ENCODE measurements at regions not wholly inside any gene's neighbourhood (a gene's known extent, or its start where the extent isn't known, plus 50 kb on each side); places are given as distances from the start of the nearest gene placed in this dataset.

DNA sequence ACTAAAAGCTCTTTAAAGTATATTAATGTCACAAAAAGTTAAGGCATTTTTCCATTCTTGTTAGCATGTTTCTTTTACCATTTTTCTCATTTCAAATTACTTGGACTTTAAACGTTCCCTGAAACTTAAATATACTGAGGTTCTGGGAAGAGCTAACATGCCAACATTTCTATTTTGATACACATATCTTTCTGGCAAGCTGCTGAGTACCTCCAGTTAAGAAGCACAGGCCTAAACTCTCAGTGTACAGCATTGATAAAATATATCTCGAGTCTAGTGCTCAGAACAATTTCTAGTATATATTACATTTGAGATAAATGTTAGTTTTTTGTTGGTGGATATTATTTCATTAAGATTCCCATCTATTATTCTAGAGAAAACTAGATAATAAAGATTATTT lies 612.9 kb upstream of the KCND2 start:
- Histone ChIP-seq H3K9me3 (ENCODE audit: insufficient read depth, low read length) (no peaks in the 10 kb centered on the region), H3K36me3 (replicated peaks; ENCODE audit: low read depth, low read length) (no peaks in the 10 kb centered on the region), H3K27ac (ENCODE audit: low read length) (no peak overlapping the region), H3K9ac (ENCODE audit: low read length) (no peak overlapping the region), H3K4me2 (ENCODE audit: low read length) (no peak overlapping the region), H4K20me1 (ENCODE audit: insufficient read depth, low read length) (no peaks in the 10 kb centered on the region), H3K4me3 (ENCODE audit: low read length) (no peak overlapping the region), H3K27me3 (ENCODE audit: low read depth, low read length) (no peaks in the 10 kb centered on the region), H3K4me1 (ENCODE audit: low read length) (no peaks in the 10 kb centered on the region), H3K79me2 (ENCODE audit: low read length) (no peaks in the 10 kb centered on the region), H2AFZ (ENCODE audit: low read depth, low read length) (no peak overlapping the region)
- TF ChIP-seq EZH2phosphoT487 (IDR thresholded peaks at IDR 0.05; ENCODE audit: low read depth): no peak
- TF ChIP-seq, protein P1, sequence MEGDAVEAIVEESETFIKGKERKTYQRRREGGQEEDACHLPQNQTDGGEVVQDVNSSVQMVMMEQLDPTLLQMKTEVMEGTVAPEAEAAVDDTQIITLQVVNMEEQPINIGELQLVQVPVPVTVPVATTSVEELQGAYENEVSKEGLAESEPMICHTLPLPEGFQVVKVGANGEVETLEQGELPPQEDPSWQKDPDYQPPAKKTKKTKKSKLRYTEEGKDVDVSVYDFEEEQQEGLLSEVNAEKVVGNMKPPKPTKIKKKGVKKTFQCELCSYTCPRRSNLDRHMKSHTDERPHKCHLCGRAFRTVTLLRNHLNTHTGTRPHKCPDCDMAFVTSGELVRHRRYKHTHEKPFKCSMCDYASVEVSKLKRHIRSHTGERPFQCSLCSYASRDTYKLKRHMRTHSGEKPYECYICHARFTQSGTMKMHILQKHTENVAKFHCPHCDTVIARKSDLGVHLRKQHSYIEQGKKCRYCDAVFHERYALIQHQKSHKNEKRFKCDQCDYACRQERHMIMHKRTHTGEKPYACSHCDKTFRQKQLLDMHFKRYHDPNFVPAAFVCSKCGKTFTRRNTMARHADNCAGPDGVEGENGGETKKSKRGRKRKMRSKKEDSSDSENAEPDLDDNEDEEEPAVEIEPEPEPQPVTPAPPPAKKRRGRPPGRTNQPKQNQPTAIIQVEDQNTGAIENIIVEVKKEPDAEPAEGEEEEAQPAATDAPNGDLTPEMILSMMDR (IDR thresholded peaks at IDR 0.05; ENCODE audit: low read depth, low read length): no peak

DNA sequence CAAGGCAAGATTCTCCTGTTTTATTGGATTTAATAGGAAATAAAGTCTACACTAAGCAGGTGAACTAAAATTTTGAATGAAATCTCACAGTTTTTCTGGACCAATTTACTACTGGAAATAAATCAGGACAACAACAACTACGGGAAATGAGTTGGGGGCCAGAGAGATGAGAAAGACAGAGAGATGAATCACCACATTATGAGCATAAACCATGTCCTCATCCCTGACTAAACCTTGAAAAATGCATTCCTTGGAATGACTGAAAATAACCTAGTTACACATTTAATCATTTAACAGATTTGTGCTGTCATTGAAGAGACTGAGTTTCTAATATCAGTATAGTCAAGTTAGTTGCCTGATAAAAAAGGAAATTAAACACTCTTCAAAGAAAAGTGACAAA lies 608.4 kb upstream of the KCND2 start:
- no peaks in the 10 kb centered on the region for H3K79me2 ChIP-seq (ENCODE audit: low read length)
- no peaks in the 10 kb centered on the region for H3K27me3 ChIP-seq (ENCODE audit: low read depth, low read length)
- TF ChIP-seq, protein P1 (IDR thresholded peaks at IDR 0.05; ENCODE audit: low read depth, low read length): no peak
- no peak for TF ChIP-seq EZH2phosphoT487 (IDR thresholded peaks at IDR 0.05; ENCODE audit: low read depth)
- H2AFZ ChIP-seq (ENCODE audit: low read depth, low read length): no peak overlapping the region
- H3K4me2 ChIP-seq (ENCODE audit: low read length): no peak overlapping the region
- H3K9me3 ChIP-seq (ENCODE audit: insufficient read depth, low read length): no peaks in the 10 kb centered on the region
- H3K4me1 ChIP-seq (ENCODE audit: low read length): no peaks in the 10 kb centered on the region
- H3K9ac ChIP-seq (ENCODE audit: low read length): no peak overlapping the region
- no peaks in the 10 kb centered on the region for H3K36me3 ChIP-seq (replicated peaks; ENCODE audit: low read depth, low read length)
- no peaks in the 10 kb centered on the region for H4K20me1 ChIP-seq (ENCODE audit: insufficient read depth, low read length)
- no peak overlapping the region for H3K4me3 ChIP-seq (ENCODE audit: low read length)
- H3K27ac ChIP-seq (ENCODE audit: low read length): no peak overlapping the region

DNA sequence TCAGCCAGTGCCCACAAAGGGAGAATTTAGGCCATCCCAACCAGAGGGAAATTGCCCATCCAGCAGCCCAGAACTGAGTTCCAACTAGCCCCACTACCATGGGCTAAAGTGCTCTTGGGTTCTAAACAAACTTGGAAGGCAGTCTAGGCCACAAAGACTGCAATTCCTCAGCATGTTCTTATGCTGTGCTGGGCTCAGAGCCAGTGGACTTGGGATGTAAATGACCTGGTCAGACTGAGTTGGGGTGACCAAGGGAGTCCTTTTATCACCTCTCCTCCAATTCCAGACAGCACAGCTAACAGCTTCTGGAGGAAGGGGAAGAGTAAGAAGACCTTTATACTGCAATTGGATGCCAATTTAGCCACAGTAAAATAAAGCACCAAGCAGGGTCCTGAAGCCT lies 607.2 kb upstream of the KCND2 start:
- Histone ChIP-seq H3K79me2 (ENCODE audit: low read length) (no peaks in the 10 kb centered on the region), H3K9me3 (ENCODE audit: insufficient read depth, low read length) (no peaks in the 10 kb centered on the region), H3K4me3 (ENCODE audit: low read length) (no peak overlapping the region), H3K27ac (ENCODE audit: low read length) (no peak overlapping the region), H3K4me1 (ENCODE audit: low read length) (no peaks in the 10 kb centered on the region), H4K20me1 (ENCODE audit: insufficient read depth, low read length) (no peaks in the 10 kb centered on the region), H3K4me2 (ENCODE audit: low read length) (no peak overlapping the region), H3K27me3 (ENCODE audit: low read depth, low read length) (no peaks in the 10 kb centered on the region), H2AFZ (ENCODE audit: low read depth, low read length) (no peak overlapping the region), H3K36me3 (replicated peaks; ENCODE audit: low read depth, low read length) (no peaks in the 10 kb centered on the region), H3K9ac (ENCODE audit: low read length) (no peak overlapping the region)
- no peak for TF ChIP-seq EZH2phosphoT487 (IDR thresholded peaks at IDR 0.05; ENCODE audit: low read depth)
- TF ChIP-seq, protein P1 (IDR thresholded peaks at IDR 0.05; ENCODE audit: low read depth, low read length): no peak

DNA sequence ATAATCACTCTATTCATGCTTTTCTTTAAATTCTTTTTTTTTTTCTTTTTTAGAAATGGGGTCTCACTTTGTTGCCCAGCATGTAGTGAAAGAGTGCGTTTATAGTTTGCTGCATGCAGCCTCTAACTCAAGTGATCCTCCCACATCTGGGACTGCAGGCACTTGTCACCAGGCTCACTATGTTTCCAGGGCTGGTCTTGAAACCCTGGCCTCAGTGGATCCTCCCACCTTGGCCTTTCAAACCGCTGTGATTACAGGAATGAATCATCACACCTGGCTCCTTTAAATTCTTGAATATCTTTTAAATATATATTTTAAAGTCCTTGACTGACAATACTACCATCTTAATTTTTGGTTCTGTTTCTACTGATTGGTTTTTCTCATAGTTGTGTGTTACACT lies 591.6 kb upstream of the KCND2 start:
- Histone ChIP-seq H3K9ac (ENCODE audit: low read length) (no peak overlapping the region), H3K4me2 (ENCODE audit: low read length) (no peak overlapping the region), H4K20me1 (ENCODE audit: insufficient read depth, low read length) (no peaks in the 10 kb centered on the region), H3K27me3 (ENCODE audit: low read depth, low read length) (no peaks in the 10 kb centered on the region), H3K27ac (ENCODE audit: low read length) (no peak overlapping the region), H3K9me3 (ENCODE audit: insufficient read depth, low read length) (no peaks in the 10 kb centered on the region), H2AFZ (ENCODE audit: low read depth, low read length) (no peak overlapping the region), H3K4me1 (ENCODE audit: low read length) (no peaks in the 10 kb centered on the region; the same call in 1 of the 2 replicates), H3K79me2 (ENCODE audit: low read length) (no peaks in the 10 kb centered on the region), H3K4me3 (ENCODE audit: low read length) (no peak overlapping the region), H3K36me3 (replicated peaks; ENCODE audit: low read depth, low read length) (no peaks in the 10 kb centered on the region)
- TF ChIP-seq, protein P1 (IDR thresholded peaks at IDR 0.05; ENCODE audit: low read depth, low read length): no peak
- no peak for TF ChIP-seq EZH2phosphoT487 (IDR thresholded peaks at IDR 0.05; ENCODE audit: low read depth)

All from OCI-LY3 (cell line).